OCI-LY7 (cell line): ENCODE measurements at regions not wholly inside any gene's neighbourhood (a gene's known extent, or its start where the extent isn't known, plus 50 kb on each side); places are given as distances from the start of the nearest gene placed in this dataset.

ENCODE experiments used
- EZH2phosphoT487 ChIP-seq: fragments of 200-600 bp; sonication (generic); IDR thresholded peaks from 2 replicates; pipeline ENCODE4 v1.6.1; 2018; ENCODE audit warnings: low read depth, borderline replicate concordance, mild to moderate bottlenecking, mixed run types, antibody characterized with exemption, low read length, moderate library complexity, mixed read lengths
- TF ChIP-seq, protein P1 (sequence below): fragments of 200-600 bp; sonication (generic); conservative IDR thresholded peaks from 2 replicates; pipeline ENCODE4 v1.5.1; 2014; ENCODE audit warnings: mild to moderate bottlenecking, antibody characterized with exemption, low read length, moderate library complexity, mixed read lengths

DNA sequence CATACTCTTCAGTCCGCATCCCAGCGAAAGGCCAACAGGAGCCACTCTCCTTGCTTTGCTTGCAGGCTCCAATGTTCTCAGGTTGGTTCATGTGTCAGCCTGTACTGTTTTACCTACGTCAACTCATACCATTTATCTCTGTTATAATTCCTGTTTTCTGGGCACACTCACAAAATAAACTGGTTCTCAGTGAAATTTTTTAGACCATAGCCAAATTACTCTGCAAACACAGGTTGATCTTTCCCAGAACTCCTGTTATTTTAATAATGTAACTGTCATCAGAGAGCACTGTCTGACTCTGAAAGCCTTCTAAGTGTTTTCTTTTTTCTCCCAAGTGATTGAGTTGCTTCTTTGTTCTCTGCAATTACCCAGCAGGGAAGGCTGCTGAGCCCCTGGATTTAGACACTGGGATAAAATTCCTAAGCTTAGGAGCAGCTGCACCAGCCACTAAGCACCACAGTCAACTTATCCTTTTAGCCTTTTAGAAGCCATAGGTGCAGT is 111.6 kb upstream of the PIEZO2 start:
- TF ChIP-seq, protein P1, sequence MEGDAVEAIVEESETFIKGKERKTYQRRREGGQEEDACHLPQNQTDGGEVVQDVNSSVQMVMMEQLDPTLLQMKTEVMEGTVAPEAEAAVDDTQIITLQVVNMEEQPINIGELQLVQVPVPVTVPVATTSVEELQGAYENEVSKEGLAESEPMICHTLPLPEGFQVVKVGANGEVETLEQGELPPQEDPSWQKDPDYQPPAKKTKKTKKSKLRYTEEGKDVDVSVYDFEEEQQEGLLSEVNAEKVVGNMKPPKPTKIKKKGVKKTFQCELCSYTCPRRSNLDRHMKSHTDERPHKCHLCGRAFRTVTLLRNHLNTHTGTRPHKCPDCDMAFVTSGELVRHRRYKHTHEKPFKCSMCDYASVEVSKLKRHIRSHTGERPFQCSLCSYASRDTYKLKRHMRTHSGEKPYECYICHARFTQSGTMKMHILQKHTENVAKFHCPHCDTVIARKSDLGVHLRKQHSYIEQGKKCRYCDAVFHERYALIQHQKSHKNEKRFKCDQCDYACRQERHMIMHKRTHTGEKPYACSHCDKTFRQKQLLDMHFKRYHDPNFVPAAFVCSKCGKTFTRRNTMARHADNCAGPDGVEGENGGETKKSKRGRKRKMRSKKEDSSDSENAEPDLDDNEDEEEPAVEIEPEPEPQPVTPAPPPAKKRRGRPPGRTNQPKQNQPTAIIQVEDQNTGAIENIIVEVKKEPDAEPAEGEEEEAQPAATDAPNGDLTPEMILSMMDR, result no peak
- no peak for TF ChIP-seq EZH2phosphoT487
